ENCODE measurements at regions not wholly inside any gene's neighbourhood (a gene's known extent, or its start where the extent isn't known, plus 50 kb on each side); places are given as distances from the start of the nearest gene placed in this dataset.
"Not testable (repeated sequence)": the region's sequence is repeated elsewhere in the genome, so short reads cannot be mapped to it uniquely, and the experiment has no call there.

DNA sequence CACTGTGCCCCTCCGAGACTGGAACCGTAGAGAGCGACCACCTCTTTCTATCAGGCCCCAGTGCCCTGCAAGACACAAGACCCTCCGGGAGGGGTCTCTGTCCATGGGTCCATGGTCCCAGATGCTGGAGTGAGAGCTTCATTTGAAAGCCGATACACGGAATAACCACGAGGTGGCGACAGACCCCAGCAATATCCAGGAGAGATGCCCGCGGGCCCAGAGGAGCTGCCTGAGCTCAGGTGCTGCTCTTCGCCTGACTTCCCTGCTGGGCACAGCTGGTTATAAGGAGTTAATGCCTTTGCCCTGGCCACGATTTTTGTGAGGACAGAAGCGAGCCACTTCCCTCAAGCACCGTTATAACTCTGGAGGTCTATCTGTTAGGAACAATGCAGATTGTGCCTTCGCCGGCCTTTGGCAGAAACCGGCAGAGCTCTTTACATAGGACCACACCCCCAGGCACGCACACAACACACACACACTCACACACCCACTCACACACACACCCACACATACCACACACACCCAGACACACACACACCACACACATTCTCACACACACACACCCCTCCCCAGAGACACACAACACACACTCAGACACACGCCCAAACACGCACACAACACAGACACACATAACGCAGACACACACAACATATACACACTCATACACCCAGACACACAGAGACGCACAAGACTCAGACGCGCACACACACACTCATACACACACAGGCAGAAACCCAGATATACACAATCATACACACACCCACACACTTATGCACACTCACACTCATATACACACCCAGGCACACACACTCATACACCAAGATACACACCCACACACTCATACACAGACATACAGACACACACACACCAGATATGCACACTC lies 436.4 kb downstream of the SOX9 start:
- DNase-seq (ENCODE audit: low spot score): peak; percentile 52

DNA sequence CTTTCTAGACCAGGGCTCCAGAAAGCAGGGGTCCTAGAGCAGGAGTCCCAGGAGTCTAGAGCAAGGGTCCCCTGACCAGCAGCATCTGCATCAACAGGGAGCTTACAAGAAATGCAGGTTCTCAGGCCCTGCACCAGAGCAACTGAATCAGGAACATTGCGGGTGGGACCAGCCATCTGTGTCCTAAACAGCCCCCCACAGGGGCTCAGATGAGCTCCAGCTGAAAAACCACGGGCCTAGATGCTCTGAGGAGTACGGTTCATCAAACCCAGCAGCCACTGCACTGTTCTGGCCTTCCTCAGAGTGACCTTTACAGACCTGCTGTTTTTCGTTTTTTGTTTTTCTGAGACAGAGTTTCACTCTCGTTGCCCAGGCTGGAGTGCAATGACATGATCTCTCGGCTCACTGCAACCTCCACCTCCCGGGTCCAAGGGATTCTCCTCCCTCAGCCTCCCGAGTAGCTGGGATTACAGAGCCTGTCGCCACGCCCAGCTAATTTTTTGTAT lies 438.2 kb downstream of the SOX9 start:
- DNase-seq (ENCODE audit: low spot score): no peak

DNA sequence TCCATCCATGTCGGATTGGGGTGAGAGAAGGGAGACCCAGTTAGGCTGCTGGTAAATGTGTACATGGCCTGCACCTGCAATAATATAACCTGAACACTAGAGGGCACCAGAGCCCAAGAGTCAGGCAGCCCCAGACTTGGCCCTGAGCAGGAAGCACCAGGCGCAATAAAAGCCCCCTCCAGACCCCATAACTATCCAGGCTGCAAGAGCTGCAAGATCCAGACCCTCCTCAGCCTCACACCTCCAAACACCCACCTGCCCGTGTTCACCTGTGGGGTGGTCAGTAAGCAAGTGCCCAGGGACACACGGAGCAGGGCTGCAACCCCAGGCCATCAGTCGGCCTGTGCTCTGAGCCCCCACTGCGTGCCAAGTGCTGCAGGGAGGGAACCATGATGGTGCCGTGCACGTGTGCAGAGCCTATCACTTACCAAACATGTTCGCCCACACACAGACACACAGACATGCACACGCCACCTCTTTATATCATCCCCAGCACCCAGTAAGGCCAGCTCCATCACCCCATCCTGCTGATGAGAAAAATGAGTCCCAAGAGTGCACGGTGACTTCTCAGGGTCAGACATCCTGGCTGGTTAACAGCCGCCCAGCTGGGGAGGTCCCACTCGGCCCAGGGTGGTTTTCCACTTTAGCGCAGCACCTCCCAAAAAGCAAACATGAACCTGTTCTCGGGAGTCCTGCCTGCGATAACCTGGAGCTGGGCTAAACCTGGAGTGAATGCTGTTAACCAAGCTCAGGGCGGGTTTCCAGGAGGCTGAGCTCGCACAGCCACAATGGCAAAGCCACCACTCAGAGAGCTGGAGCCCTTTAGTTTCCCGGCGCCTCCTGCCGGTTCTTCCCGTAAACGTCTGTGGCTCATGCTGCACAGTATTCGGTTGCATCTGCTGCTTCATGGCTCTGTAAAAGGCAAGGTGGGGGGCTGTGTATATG lies 439.8 kb downstream of the SOX9 start:
- DNase-seq (ENCODE audit: low spot score): peak; percentile 57

DNA sequence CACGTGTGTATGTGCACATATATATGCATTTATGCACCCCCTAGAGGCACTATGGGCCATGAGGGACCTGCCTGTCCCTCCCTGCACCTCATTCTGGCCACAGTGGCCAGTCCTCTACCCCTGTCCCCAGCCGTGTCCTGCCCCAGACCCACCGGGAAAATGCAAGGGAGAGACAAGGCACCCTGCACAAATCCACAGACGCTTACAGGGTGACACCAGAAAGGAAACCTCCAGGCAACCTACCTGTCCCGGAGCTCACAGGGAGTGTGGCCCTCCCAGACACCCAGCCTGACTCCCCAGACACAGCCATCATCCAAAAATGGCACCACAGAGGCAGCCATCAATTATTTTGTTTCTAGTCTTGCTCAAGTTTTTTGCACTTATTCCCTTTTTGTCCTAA lies 440.4 kb downstream of the SOX9 start:
- no peak for DNase-seq (ENCODE audit: low spot score)

DNA sequence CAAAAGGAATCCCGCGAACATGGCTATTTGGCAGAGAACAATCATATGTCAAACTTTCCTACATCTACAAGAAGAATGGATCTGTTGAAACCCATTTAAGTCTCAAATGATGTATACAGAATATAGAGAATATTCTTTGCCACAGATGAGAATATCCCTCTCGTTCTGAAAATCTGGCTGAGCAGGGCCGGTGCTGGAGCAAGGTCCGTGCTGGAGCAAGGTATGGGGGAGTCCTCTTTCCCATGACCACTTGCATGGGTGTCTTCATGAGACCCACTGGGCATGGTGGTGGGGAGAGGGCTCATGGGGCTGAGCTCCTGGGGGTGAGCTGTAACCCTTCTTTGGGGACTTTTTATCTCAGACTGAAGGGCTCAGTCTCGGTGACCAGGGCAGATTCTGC lies 440.9 kb downstream of the SOX9 start:
- no peak for DNase-seq (ENCODE audit: low spot score)

DNA sequence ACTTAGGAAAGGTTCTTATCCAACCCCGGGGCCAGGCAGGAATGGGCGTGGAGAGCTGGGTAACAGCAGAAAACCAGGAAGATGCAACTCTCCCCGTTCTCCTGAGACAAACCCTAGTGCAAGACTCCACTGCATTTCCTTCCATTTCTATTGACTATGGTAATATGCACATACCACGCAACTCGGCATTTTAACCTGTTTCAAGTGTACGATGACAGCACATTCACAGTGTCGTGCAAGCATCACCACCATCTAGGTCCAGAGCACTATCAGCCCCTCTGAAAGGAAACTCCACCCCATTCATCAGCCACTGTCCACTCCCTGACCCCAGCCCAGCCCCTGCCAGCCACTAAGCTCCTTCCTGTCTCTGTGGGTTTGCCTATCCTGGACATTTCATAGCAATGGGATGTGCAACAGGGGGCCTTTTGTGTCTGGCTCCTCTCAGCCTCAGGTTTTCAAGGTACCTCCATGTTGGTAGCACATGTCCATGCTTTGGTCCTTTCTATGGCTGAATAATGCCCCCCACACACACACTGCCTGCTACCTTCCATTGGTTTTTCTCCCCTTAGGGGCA lies 441.9 kb downstream of the SOX9 start:
- no peak for DNase-seq (ENCODE audit: low spot score)

DNA sequence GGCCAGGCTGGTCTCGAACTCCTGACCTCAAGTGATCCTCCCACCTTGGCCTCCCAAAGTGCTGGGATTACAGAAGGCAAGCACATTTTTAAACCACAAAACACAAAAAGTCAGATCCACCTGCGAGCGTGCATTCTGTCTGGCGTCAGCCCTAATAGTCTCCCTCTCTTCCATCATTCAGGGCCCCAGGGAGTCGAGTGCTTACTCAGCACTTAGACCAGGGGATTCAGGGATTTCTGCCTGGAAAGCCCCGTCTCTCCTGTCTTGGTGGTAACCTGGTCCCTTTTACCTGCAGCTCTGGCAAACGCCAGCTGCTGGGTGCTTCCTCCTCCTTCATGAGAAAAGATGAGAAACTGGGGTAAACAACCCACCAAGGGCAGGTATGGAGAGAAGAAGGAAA lies 443.1 kb downstream of the SOX9 start:
- no peak for DNase-seq (ENCODE audit: low spot score)

DNA sequence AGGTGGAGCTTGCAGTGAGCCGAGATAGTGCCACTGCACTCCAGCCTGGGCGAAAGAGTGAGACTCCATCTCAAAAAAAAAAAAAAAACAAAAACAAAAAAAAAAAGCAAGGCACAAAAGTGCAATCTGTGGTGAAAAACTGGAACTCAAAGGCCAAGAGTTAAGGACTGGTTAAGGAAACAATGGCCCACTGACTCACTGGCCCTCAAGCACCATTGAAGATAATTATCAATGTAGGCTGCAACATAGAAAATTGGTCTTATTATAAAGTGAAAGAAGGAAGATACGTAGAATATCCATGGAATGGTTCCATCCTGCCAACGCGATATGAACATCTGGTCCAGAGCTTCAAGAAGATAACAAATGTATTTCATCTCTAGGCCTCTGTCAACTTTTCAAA lies 444.2 kb downstream of the SOX9 start:
- DNase-seq (ENCODE audit: low spot score): no peak

DNA sequence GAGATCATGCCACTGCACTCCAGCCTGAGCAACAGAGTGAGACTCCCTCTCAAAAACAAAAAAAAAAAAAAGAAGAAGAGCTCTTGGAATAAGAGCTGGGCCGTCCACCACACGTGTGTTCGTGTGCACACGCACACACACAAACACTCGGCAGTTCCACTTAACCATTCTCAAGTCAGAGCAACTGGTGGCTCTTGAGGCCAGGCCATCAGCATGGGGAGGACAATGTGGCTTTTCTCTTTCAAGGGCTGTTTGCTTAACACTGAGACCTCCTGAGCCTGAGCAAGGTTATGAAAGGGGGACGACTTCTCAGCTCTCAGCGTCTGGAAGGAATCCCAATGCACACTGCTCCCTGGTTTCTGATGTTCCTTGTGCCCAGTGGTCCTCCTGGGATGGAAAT lies 444.9 kb downstream of the SOX9 start:
- DNase-seq (ENCODE audit: low spot score): no peak

DNA sequence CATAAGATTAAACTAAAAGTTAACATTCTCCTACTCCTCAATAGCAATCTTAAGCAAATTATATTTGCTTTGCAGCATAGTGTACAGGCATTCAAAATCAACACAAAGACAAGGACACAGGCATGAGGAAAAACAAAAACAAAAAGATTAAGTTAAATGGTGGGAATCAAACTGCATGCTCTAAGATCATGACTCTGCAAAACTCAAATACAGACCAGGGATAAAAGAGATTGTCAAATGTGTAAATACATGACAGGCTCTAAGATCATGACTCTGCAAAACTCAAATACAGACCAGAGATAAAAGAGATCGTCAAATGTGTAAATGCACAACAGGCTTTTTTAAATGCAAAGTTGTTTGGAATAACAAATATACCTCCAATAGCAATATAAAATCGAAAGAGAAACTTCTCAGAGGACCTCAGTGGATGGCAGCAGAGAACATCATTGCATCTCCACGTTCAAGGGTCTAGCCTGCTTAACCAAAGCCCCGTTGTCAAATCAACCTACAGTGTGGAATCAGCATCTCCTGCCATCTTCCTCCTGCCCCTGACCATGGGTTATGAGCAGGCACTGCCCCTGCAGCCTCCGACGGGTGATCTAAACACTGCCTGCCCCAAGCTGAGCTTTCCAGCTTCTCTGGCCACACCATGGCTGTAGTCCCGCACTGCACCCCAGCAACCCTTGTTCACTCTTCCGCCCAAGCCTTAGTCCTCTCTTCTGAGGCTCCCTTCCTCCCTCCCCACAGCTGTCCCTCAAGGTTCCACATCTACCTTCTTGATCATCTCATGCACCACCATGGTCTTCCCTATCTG lies 446.1 kb downstream of the SOX9 start:
- no peak for DNase-seq (ENCODE audit: low spot score)

DNA sequence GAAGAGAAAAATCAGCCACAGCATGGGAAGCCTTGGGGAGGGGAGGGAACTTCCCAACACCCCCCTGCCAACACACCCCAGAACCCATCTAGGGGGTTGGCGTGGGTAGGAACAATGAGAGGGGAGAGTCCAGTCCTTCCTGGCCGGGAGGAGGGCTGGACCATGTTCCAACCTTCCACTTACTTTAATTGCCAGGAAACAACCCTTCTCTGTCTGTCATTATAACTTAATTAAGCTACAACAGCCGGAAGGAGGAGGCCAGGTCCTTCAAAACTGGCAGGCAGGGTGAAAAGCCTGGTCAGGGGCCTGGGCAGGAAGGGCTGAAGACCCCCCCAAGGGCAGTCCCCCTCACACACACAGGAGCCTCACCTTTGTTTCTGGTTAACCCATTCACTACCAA lies 447.0 kb downstream of the SOX9 start:
- DNase-seq (ENCODE audit: low spot score): no peak

DNA sequence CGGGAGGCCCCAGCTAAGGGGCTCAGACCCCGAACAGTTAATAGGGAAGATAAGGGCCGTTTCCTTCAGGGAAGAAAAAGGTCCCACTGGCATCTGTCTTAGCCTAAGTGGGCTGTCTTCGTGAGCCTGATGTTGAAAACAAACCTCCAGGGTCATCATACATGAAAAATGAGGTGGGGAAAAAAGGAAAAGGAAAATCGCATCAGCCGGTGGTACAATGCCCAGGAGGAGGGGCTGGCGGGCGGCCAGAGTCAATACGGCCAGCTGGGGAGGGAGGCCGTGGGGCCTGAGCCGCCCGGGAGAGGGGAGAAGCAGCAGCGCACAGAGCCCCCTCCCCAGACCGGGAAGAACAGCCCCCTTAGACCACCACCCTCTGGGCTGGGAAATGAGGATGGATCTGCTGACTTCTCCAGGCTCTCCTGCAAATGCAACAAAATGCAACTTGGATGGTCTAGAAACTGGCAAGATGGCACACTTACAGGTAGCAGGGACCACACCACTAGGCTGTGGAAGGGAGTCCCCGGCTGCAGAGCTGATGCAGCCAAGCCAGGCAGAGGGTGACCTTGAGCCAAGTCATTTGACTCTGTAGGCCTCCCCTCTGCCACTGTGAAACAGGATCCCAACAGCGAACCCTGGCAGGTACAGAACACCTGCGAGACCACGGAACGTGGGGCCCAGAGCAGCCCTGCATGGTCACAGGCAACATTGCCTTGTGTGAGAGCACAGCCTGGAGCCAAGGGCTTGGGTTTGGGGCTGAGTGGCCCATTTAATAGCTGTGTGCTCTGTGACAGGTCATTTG lies 448.5 kb downstream of the SOX9 start:
- no peak for DNase-seq (ENCODE audit: low spot score)

DNA sequence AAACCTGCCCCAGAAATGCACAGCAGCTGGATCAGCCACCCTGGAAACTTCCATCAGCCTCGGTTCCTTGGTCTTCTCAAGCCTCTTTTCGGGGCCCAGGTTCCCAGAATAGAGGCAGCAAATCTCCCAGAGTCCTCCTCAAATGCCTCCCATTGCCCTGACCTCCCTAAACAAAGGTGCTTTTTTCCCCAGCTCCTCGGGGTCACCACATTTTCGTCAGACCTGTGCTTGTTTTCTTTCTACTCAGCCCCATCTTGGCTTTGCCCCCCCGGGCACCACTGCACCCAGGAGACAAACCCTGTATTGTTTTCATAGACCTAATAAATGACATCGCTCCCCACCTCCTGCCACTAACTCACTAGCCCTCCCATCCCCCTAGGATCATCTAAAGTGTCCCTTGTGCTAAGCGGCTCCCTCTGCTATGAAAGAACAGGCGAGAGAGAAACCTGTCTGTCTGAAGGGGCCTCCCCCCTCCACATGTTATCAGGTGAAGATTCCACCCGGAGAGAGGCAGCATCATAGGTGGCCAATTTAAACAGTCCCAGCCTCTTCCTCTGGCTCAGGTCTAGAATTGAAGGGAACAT lies 451.1 kb downstream of the SOX9 start:
- no peak for DNase-seq (ENCODE audit: low spot score)

DNA sequence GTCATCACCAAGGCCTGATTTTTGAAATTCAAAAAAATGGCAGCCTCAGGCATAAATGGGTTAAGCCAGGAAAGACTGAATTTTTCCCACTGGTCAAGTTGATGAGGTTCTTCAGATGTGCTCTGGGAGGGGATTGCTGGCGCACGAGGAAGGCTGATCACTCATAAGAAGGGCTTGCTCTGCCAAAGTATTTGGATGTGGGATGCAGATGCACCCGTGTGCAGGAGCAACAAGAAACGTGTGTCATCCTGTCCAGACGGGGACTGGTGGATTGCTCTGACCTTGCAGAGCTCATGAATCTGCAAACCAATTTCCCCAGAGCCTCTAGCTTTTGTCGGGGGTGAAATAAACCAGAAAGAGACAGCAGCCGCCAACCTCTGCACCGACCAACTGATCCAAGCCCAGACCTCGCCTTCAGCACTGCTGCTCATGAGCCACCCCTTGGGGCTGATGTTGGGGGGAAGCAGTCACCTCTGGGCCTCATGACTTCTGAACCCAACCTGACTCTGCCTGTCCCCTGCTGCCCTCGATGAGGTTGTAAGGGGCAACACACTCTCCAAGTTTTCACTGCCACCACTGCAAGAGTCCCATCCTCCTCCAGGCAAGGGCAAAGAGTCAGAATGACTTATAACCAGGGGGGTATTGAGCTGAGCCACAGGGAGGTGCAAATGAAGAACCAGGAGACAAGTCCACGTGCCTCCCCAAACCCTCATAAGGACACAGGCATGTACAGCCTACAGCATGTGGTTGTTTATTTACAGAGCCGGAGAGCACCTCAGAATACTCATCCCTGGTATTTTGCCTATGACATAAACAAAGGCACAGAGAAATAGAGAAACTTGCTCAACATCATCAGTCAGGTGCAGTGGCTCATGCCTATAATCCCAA lies 452.0 kb downstream of the SOX9 start:
- DNase-seq (ENCODE audit: low spot score): no peak

DNA sequence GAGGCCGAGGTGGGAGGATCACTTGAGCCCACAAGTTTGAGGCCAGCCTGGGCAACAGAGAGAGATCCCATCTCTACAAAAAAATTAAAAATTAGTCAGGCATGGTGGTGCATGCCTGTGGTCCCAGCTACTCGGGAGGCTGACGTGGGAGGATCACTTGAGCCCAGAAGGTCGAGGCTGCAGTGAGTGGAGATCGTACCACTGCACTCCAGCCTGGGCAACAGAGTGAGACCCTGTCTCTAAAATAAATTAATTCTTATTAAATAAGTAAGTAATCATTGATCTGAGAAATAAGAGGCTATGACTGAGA lies 452.6 kb downstream of the SOX9 start:
- not testable (repeated sequence) for DNase-seq (ENCODE audit: low spot score)

DNA sequence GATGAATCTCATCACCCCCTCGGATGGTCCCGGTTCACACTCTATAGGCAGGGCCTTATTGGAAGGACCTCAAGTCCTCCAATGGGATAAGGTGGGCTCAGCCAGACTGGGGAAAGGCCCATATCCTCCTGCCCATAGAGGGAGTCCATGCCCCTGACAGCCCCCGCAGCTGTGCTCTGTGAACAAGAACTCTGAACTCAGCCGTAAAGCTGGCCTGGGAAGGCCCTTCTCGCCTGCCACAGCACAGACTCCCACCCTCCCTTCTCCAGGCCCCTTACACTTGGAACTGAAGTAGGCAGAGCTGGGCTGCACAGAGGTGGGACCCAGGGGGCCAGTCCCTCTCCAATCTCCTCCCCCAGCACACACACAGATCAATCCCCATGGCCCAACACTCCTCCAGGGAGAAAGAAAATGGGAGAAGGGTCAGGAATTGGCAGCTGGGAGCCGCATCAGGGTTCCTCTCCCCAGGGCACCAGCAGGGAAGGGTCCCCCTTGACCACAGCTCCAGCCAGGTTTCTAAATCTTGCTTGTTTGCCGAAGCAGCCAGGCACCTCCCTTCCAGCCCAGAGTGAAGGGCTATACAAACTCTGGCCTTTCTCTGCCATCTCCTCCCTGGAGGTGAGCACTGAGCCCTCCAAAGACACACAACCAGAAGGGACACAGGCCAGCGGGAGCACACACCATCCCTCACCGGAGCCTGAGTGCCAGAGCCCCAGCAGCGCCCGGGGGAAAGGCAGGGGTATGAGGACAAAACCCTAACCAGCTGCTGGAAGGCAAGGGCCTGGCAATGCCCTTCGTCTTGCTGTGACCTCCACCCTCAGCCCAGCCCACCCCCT lies 454.1 kb downstream of the SOX9 start:
- no peak for DNase-seq (ENCODE audit: low spot score)

DNA sequence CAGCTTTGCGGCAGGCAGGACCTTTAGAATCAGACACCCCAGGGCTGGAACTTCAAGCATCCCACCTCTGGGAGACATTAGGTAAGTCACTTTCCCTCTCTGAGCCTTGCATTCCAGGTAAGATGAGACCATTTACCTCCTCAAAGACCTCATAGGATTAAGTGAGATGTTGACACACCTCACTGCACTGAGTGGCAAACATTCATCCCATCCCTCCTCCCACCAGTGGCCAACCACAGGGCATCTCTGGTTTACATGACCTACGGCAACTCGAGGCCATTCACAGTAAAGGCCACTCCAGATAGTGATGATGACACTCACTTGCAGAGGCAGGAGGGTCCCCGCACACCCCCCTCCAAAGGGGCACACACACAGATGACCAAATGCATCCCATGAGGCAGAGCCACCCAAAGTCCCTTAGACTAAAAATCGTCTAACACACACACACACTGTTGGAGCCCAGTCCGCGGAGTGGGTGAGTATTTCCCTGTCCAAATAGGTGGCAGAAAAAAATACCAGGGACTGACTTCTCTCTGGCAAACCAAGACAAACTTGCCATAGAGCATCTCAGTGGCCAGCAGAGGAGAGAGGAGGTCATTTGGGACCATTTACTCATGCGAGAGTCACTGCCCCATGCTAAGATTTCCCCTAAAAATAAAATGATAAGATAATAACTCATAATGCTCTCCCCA lies 454.9 kb downstream of the SOX9 start:
- no peak for DNase-seq (ENCODE audit: low spot score)

DNA sequence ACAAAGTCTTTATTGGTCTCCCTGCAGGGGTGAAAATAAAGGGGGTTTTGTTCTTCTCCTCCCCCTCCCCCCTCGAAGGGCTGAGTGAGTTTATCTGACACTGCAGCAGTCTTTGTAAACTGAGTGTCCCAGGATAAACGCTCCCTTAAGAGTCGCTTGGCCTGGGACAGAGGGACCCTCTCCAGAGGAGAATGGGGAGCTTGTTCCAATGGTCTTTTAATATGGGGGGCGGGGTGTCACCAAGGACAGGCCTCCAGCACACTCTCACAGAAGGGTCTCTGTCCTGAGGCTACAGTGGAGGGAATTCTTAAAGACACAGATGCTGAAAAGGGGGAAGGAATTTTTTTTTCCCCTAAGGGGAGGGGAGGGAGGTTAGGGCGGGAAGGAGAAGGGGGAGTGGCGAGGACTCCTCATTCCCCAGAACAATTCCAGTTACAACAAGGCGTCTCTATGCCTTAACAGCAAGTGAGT lies 455.5 kb downstream of the SOX9 start:
- no peak for DNase-seq (ENCODE audit: low spot score)

Data from LoVo (cell line).